BJ (cell line): ENCODE measurements at regions not wholly inside any gene's neighbourhood (a gene's known extent, or its start where the extent isn't known, plus 50 kb on each side); places are given as distances from the start of the nearest gene placed in this dataset.

Experiments used
- CTCF ChIA-PET: fragments of 350-600 bp; formaldehyde crosslinking; extraction: SDS; loops from one replicate; lab custom pipeline; 2021; ENCODE audit warnings: antibody characterized with exemption, inconsistent platforms; lab: Yijun Ruan, JAX
- POLR2A ChIA-PET: fragments of 300-600 bp; sonication (Branson Sonifier 250); formaldehyde crosslinking; extraction: SDS; loops from one replicate; lab custom pipeline; 2021; ENCODE audit warnings: antibody characterized with exemption; lab: Charles Lee
- DNase-seq: peaks from one replicate; pipeline ENCODE4 v3.0.0-alpha.2; 2011; ENCODE audit warnings: low read depth
- H3K27me3 ChIP-seq: 2 replicates; pipeline ENCODE4 v1.6.0; 2011; ENCODE audit warnings: low read length; ENCODE audit not compliant: control insufficient read depth, insufficient read depth
- H3K36me3 ChIP-seq: 2 replicates; pipeline ENCODE4 v1.5.1; 2011; ENCODE audit warnings: low read length; ENCODE audit not compliant: control insufficient read depth, insufficient read depth
- H3K4me3 ChIP-seq: 2 replicates; pipeline ENCODE4 v1.5.1; 2011; ENCODE audit warnings: low read depth, mild to moderate bottlenecking, control low read depth, low read length
- CTCF ChIP-seq: IDR thresholded peaks from 2 replicates; pipeline ENCODE4 v1.5.1; 2011; ENCODE audit warnings: low read depth, mild to moderate bottlenecking, control low read depth, inconsistent platforms, low read length, moderate library complexity; ENCODE audit not compliant: insufficient read depth

GRCh38 chr1:214899908-214900460, 182.6 kb upstream of the KCNK2 start:
- CTCF ChIA-PET: no interaction called here
- Histone ChIP-seq H3K4me3 (no peak overlapping the region), H3K27me3 (no peaks in the 10 kb centered on the region), H3K36me3 (no peaks in the 10 kb centered on the region)
- POLR2A ChIA-PET: interaction anchor here (0.5 to 0.8 kb wide), 2 partner anchors 23 to 243 kb away, joined by 3 to 4 read pairs; no protein-coding TSS in a partner anchor
- no peak for DNase-seq
- TF ChIP-seq CTCF: no peak

- CTCF ChIA-PET: no interaction called here
- no peak overlapping the region for H3K4me3 ChIP-seq
Observed at GRCh38 chr1:214900590-214900989, 181.9 kb upstream of the KCNK2 start.

GRCh38 chr1:214901718-214902117, 180.8 kb upstream of the KCNK2 start:
- Histone ChIP-seq H3K36me3 (no peaks in the 10 kb centered on the region), H3K4me3 (no peak overlapping the region), H3K27me3 (no peaks in the 10 kb centered on the region)
- no peak for DNase-seq
- no peak for TF ChIP-seq CTCF
- ChIA-PET POLR2A (interaction anchor here (0.6 kb wide), 2 partner anchors 107 to 121 kb away, joined by 3 to 5 read pairs; no protein-coding TSS in a partner anchor), CTCF (no interaction called here)

More at GRCh38 chr1:214900590-214900989, 181.9 kb upstream of the KCNK2 start:
- Histone ChIP-seq H3K27me3 (no peaks in the 10 kb centered on the region), H3K36me3 (no peaks in the 10 kb centered on the region)
- TF ChIP-seq CTCF: no peak
- POLR2A ChIA-PET: no interaction called here
- no peak for DNase-seq

GRCh38 chr1:214902636-214903320, 179.8 kb upstream of the KCNK2 start:
- POLR2A ChIA-PET: interaction anchor here (1.3 kb wide), 1 partner anchor 55 kb away, joined by 4 read pairs; no protein-coding TSS in a partner anchor
- TF ChIP-seq CTCF: no peak
- no peak overlapping the region for H3K4me3 ChIP-seq
- CTCF ChIA-PET: no interaction called here
- H3K36me3 ChIP-seq: no peaks in the 10 kb centered on the region
- no peak for DNase-seq
- no peaks in the 10 kb centered on the region for H3K27me3 ChIP-seq

GRCh38 chr1:214912127-214912526, 170.4 kb upstream of the KCNK2 start:
- no peaks in the 10 kb centered on the region for H3K27me3 ChIP-seq

More at GRCh38 chr1:214912127-214912526, 170.4 kb upstream of the KCNK2 start:
- no peak overlapping the region for H3K4me3 ChIP-seq
- ChIA-PET CTCF (interaction anchor here (1.4 kb wide), 1 partner anchor 22 kb away, joined by 4 read pairs; no protein-coding TSS in a partner anchor), POLR2A (no interaction called here)
- DNase-seq: no peak
- no peak for TF ChIP-seq CTCF
- no peaks in the 10 kb centered on the region for H3K36me3 ChIP-seq
